ENCODE measurements at regions not wholly inside any gene's neighbourhood (a gene's known extent, or its start where the extent isn't known, plus 50 kb on each side); places are given as distances from the start of the nearest gene placed in this dataset.

GRCh38 chr6:40854592-40854991, 184.4 kb downstream of the UNC5CL start:
- H4K20me1 ChIP-seq (ENCODE audit: control insufficient read depth, insufficient read depth, low read depth, low read length), result no peaks in the 10 kb centered on the region
- H3F3A ChIP-seq (ENCODE audit: control insufficient read depth, insufficient read depth), result no peaks in the 10 kb centered on the region
- H3K9me3 ChIP-seq (ENCODE audit: control insufficient read depth, insufficient read depth, low read length), result no peaks in the 10 kb centered on the region
- H3K27ac ChIP-seq (ENCODE audit: low read depth, low read length), result no peak overlapping the region
- H3K4me1 ChIP-seq (ENCODE audit: control insufficient read depth, low read length), result peaks cover 5% of the 10 kb centered on the region
- no peak for TF ChIP-seq EZH2phosphoT487 (IDR thresholded peaks at IDR 0.05; ENCODE audit: borderline replicate concordance, low read length)
- TF ChIP-seq, protein P1, sequence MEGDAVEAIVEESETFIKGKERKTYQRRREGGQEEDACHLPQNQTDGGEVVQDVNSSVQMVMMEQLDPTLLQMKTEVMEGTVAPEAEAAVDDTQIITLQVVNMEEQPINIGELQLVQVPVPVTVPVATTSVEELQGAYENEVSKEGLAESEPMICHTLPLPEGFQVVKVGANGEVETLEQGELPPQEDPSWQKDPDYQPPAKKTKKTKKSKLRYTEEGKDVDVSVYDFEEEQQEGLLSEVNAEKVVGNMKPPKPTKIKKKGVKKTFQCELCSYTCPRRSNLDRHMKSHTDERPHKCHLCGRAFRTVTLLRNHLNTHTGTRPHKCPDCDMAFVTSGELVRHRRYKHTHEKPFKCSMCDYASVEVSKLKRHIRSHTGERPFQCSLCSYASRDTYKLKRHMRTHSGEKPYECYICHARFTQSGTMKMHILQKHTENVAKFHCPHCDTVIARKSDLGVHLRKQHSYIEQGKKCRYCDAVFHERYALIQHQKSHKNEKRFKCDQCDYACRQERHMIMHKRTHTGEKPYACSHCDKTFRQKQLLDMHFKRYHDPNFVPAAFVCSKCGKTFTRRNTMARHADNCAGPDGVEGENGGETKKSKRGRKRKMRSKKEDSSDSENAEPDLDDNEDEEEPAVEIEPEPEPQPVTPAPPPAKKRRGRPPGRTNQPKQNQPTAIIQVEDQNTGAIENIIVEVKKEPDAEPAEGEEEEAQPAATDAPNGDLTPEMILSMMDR (IDR thresholded peaks at IDR 0.05; ENCODE audit: low read depth, low read length, poor library complexity, severe bottlenecking), result no peak
- no peak overlapping the region for H3K4me2 ChIP-seq (ENCODE audit: low read length)
- no peaks in the 10 kb centered on the region for H3K27me3 ChIP-seq (ENCODE audit: control insufficient read depth, low read length)
- no peak overlapping the region for H3K4me3 ChIP-seq (ENCODE audit: low read length)
- no peaks in the 10 kb centered on the region for H3K79me2 ChIP-seq (ENCODE audit: control insufficient read depth, low read length)
- no peaks in the 10 kb centered on the region for H3K9me2 ChIP-seq (replicated peaks; ENCODE audit: control insufficient read depth, low read length)
- H3K36me3 ChIP-seq (ENCODE audit: control insufficient read depth, low read length), result no peaks in the 10 kb centered on the region

DNA sequence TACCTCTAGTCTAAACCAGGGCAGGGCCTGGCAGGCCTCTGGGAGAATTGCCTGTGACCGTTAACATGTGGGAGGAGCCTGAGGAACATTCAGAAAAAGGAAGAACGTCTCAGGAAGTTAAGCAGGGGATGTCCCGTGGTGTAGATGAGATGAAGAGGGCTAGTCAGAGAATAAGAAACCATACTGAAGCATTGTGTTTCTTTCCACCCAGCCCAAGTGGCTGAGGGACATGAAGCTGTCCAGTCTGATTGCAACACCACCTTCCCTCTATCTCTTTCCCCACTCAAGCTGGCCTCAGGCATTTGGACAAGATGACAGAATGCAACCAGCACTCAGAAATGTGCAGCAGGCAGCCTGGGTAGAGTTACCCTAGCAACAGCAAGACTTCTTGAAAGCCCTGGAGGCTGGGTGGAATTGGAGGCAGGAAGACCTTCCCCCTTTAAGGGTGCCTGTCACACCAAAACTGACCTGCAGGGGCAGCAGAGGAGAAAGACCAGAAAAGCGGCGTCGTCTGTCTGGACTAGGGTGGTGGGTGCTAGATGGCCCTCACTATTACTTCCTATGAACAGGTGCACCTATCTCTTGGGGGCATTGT, 186.1 kb downstream of the UNC5CL start:
- no peak for TF ChIP-seq EZH2phosphoT487 (IDR thresholded peaks at IDR 0.05; ENCODE audit: borderline replicate concordance, low read length)
- TF ChIP-seq, protein P1 (IDR thresholded peaks at IDR 0.05; ENCODE audit: low read depth, low read length, poor library complexity, severe bottlenecking), result peak; percentile 61
- peaks cover 5% of the 10 kb centered on the region for H3K4me1 ChIP-seq (ENCODE audit: control insufficient read depth, low read length)
- no peaks in the 10 kb centered on the region for H4K20me1 ChIP-seq (ENCODE audit: control insufficient read depth, insufficient read depth, low read depth, low read length)
- H3K9me3 ChIP-seq (ENCODE audit: control insufficient read depth, insufficient read depth, low read length), result no peaks in the 10 kb centered on the region
- no peak overlapping the region for H3K4me3 ChIP-seq (ENCODE audit: low read length)
- no peaks in the 10 kb centered on the region for H3K9me2 ChIP-seq (replicated peaks; ENCODE audit: control insufficient read depth, low read length)
- H3K4me2 ChIP-seq (ENCODE audit: low read length), result no peak overlapping the region
- no peak overlapping the region for H3K27ac ChIP-seq (ENCODE audit: low read depth, low read length)
- no peaks in the 10 kb centered on the region for H3F3A ChIP-seq (ENCODE audit: control insufficient read depth, insufficient read depth)
- H3K79me2 ChIP-seq (ENCODE audit: control insufficient read depth, low read length), result no peaks in the 10 kb centered on the region
- H3K36me3 ChIP-seq (ENCODE audit: control insufficient read depth, low read length), result no peaks in the 10 kb centered on the region
- H3K27me3 ChIP-seq (ENCODE audit: control insufficient read depth, low read length), result peaks cover 4% of the 10 kb centered on the region; the same call in 1 of the 2 replicates

GRCh38 chr6:40849546-40849945, 189.5 kb downstream of the UNC5CL start:
- no peaks in the 10 kb centered on the region for H3K79me2 ChIP-seq (ENCODE audit: control insufficient read depth, low read length)
- H3K4me2 ChIP-seq (ENCODE audit: low read length), result no peak overlapping the region
- no peaks in the 10 kb centered on the region for H3K9me3 ChIP-seq (ENCODE audit: control insufficient read depth, insufficient read depth, low read length)
- H3K4me3 ChIP-seq (ENCODE audit: low read length), result no peak overlapping the region
- no peaks in the 10 kb centered on the region for H3F3A ChIP-seq (ENCODE audit: control insufficient read depth, insufficient read depth)
- TF ChIP-seq, protein P1 (IDR thresholded peaks at IDR 0.05; ENCODE audit: low read depth, low read length, poor library complexity, severe bottlenecking), result no peak
- no peak for TF ChIP-seq EZH2phosphoT487 (IDR thresholded peaks at IDR 0.05; ENCODE audit: borderline replicate concordance, low read length)
- peaks cover 8% of the 10 kb centered on the region for H3K27me3 ChIP-seq (ENCODE audit: control insufficient read depth, low read length)
- H4K20me1 ChIP-seq (ENCODE audit: control insufficient read depth, insufficient read depth, low read depth, low read length), result no peaks in the 10 kb centered on the region
- no peaks in the 10 kb centered on the region for H3K36me3 ChIP-seq (ENCODE audit: control insufficient read depth, low read length)
- peaks cover 5% of the 10 kb centered on the region for H3K4me1 ChIP-seq (ENCODE audit: control insufficient read depth, low read length)
- H3K27ac ChIP-seq (ENCODE audit: low read depth, low read length), result no peak overlapping the region
- H3K9me2 ChIP-seq (replicated peaks; ENCODE audit: control insufficient read depth, low read length), result no peaks in the 10 kb centered on the region

Data from DOHH2 (cell line).